Gastrocnemius medialis (tissue), 4 donors: ENCODE measurements at regions not wholly inside any gene's neighbourhood (a gene's known extent, or its start where the extent isn't known, plus 50 kb on each side); places are given as distances from the start of the nearest gene placed in this dataset.

Experiments
- CTCF ChIP-seq, 5 experiments: fragments of 450-650 bp in 3 of 5; fragments of 200-600 bp in 2 of 5; sonication (generic) in 2 of 5; IDR thresholded peaks in 4 of 5; conservative IDR thresholded peaks in 1 of 5; 1 replicate in 4 of 5; 2 replicates in 1 of 5; pipeline ENCODE4 v1.5.1; 2016 to 2019; ENCODE audit warnings: antibody characterized with exemption in 5 of 5, mild to moderate bottlenecking in 3 of 5, moderate library complexity in 3 of 5
- POLR2A ChIP-seq, 2 donors: fragments of 450-650 bp; IDR thresholded peaks; one replicate each; pipeline ENCODE4 v1.6.1; 2017; ENCODE audit warnings: antibody characterized with exemption in 2 of 2, mild to moderate bottlenecking in 2 of 2, moderate library complexity in 2 of 2

GRCh38 chr1:71252900-71253299 is 172.1 kb upstream of the ZRANB2 start:
- TF ChIP-seq CTCF (IDR thresholded peaks at IDR 0.05 in 4 of 5, conservative IDR thresholded peaks at IDR 0.05 in 1 of 5) (no peak), POLR2A (IDR thresholded peaks at IDR 0.05) (no peak)
